ENCODE measurements at regions not wholly inside any gene's neighbourhood (a gene's known extent, or its start where the extent isn't known, plus 50 kb on each side); places are given as distances from the start of the nearest gene placed in this dataset.

DNA sequence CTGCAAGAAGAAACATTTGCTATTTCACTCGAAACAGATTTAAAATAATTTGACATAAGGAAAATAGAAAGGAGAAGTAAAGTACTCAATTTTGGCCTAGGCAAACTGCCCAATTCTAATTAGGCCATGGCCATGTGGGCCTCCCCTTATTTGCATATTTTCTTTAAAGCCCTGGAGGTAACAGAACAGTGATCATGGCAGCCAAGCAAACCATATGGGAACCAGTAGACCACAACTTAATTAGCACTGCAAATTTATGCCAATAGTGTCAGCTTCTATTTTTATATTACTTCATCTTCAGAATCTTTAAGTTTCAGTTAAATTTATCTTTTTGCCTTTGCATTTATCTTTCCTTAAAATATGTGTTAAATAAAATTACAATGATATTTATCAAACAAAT, 63.3 kb upstream of the THSD7A start:
- no peak for DNase-seq

DNA sequence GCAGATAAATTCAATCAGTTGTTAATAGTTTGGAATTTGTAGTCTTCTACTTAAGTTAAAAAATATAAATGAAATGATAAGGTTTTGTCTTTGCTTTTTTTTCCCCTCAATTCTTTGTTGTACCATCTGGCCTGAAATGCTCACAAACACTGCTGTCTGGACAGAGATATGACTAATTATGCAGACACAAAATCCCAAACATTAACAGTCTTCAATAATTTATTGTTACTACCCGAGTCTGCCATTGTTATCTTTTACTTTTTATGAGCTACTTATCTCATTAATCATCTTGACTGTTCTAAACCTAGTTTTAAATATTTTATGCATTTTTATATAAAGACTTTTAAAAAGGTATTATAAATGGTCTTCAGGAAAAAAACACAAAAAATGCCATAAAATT, 64.7 kb upstream of the THSD7A start:
- DNase-seq, result no peak

DNA sequence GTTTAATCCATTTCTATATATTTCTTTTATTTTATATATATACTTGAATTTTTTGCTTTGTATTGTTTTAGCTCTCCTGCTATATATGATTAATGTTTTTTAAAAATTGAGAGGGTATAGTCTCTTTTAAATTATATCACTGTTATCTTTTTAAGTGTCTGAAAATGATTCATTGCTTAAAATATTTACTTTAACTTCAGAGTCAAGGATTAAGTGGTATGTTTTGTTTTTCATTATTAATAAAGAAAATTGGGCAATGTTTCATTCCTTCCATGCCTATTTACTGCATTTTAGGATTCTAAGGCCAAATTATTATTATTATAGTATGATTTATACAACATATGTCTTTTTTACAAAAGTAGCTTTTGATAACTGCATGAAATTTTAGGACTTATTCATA, 67.2 kb upstream of the THSD7A start:
- DNase-seq, result no peak

DNA sequence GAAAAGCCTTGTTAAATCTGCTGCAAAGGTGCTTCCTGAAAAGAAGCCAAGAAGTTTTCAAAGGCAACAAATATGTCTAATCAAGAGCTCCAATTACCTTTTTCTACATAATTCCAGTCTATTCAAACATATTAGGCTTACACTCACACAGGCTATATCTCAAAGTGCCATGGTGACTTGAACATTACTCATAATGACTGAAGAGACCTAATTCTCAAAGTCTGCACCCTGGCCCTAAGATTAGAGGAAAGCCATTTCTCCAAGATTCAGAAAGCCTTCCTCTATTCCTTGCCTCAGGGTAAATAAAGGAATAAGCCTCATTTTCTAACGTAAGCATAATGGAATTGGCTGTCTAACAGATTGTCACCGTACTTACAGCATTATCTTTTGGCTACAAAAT, 78.3 kb upstream of the THSD7A start:
- no peak for DNase-seq

DNA sequence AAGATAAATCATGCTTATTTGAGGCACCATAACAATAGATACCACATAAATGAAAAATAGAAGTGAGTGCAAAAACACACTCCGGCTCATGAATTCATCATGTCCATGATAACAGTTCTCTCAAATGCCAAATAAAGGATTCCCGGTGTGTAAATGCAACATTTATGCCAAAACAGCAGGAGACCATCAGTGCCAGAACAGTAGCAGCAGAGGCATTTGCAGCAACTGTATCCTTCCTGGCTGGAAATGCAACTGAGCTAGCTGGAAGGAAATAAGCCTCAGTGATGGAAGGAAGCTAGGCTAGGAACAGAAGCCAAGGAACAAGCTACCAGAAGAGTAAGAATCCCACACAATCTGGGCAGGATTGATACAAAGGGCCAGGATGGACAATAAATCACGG, 79.9 kb upstream of the THSD7A start:
- DNase-seq, result no peak

DNA sequence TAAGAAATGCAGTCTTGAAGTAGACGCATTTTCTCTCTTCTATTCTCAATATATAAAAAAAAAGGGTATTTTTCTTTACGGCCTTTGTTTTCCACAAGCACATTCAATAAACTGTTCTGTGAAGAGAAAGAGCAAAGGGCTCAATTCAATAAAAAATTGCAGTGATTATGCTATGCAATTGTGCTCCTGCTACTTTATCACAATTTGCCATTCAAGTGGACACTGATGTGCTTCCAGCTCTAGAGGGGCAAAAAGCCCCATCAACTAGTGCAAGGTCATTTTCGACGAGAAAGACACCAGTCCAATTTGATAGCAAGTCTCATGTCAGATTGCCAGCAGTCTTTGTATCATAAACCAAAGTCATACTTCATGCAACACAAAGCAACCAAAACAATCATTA, 82.6 kb upstream of the THSD7A start:
- no peak for DNase-seq

DNA sequence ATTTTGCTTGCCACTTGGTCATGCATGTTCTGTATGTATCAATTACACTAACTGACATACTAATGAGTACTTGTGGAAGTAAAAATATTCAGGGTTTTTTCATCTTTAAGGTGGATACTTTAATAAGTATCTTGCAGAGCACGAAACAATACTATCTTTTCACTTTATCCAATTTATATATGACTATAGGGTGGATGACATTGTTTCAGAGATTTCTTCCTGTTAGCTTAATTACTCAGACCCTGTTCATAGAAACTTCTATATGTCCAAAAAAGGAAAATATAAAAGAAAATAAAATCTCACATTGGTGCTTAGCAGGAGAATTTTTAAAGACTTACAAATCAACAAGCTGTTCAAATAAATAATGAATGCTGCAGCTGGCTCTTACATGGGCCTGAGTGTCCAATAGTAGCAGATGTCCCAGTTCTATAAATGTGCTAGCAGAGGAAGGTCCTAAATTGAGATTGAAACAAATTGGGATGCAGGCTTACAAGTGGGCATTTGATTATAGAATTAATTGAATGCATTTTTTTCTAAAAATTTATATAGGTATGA, 91.5 kb upstream of the THSD7A start:
- no peak for DNase-seq

DNA sequence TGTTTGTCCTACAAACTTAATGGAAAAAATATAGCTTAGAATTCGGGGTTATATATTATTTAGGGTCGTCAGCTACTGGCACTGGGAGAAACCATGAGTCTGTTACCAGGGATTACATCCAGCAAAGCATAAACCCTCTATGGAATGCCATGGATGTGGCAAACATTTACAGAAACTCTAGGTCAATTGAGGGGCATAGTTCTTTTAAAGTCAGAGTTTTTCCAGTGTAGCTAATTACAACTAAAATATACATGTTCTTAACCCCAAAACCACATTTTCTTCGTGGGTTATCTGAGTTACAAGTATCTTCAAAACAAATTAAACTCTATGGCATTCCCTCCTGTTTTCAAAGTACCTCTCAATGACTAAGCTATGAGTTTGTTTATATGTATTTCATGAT, 99.3 kb upstream of the THSD7A start:
- DNase-seq, result no peak

DNA sequence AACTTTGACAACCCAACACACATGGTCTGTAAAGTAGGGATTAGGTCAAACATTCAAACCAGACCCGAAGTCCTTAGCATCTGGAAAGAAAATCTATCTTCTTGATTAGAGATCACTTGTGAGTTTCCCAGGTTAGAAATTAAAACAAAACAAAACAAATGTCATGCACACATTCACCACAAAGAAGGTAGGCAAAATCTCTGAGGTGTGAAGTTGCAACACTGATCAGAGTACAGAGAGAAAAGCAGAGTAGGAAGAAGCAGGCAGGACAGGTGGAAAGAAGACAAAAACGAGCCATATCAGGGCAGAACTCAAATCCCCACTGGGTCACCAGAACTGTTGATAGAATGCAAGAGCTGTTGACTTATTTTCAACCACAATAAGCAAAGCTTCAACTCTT, 102.8 kb upstream of the THSD7A start:
- DNase-seq, result no peak

DNA sequence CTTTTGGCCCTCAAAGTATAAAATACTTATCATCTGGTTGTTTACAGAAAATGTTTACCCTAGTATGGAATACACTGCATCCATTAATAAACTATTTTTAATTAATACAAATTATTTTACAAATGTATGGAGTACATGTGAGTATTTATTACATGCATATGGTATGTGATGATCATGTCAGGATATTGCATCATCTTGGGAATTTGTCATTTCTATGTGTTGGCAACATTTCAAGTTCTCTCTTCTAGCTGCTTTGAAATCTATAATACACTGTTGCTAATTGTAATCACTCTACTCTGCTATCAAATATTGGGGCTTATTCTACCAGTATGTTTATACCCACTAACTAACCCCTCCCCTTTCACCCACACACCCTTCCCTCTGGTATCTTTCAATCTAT, 103.9 kb upstream of the THSD7A start:
- no peak for DNase-seq

DNA sequence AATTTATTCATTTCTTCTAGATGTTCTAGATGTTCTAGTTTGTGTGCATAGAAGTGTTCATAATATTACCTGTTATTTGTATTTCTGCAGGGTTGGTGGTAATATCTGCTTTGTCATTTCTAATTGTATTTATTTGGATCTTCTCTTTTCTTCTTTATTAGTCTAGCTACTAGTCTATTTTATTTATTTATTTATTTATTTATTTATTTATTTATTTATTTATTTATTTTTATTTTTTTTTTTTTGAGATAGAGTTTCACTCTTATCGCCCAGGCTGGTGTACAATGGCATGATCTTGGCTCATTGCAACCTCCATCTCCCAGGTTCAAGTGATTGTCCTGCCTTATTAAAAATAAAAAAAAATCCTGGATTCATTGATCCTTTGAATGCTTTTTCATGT, 114.8 kb upstream of the THSD7A start:
- no peak for DNase-seq

DNA sequence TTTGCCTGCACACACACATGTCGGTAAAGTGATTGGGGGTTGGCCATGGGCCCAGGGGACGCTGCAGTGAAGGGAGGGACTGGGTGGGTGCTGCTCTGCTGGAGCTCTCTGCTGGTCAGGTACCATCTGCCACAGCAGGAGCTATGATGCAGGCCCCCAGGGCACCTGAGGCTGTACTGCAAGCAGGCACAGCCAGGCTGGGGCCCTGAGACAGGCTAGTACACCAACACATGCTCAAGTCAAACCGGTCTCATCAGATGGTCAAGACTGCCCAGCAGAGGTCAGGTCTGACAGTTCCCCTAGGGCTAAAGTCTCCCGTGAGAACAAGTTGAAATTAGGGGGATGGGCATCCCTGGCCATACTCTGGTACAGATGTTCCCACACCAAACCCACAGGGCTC, 118.3 kb upstream of the THSD7A start:
- DNase-seq, result peak; percentile 23

DNA sequence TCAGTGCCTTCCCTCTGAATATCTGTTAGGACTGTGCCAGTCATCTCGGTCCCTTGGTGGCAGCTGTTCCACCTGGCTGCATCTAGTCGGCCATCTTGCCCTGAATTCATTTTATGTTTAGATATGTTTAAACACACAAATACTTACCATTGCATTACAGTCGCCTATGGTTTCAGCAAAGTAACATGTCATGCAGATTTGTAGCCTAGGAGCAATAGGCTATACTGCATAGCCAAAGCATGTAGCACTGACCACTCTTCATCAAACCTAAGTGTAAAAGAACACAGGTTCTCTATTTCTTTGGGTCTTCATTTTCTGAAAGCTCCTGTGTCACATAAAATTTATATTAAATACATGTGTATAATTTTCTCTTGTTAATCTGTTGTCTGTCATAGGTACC, 118.9 kb upstream of the THSD7A start:
- no peak for DNase-seq

DNA sequence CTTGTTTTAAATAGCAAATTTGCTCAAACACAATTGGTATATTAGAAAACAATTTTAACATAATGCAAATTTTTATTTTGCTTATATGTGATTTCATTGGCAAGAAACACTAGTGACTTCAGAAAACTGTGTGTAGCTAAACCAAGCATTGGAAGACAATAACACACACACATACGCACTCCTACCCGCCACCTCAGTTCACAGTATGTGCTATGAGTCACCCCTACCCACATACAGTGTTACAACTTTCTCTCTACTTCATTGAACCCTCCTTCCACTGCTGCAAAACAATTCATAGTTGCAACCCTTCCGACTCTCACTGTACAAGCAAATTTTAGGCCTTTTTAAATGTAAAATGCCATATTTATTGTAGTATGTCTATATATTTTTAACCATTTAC, 119.9 kb upstream of the THSD7A start:
- DNase-seq, result no peak

DNA sequence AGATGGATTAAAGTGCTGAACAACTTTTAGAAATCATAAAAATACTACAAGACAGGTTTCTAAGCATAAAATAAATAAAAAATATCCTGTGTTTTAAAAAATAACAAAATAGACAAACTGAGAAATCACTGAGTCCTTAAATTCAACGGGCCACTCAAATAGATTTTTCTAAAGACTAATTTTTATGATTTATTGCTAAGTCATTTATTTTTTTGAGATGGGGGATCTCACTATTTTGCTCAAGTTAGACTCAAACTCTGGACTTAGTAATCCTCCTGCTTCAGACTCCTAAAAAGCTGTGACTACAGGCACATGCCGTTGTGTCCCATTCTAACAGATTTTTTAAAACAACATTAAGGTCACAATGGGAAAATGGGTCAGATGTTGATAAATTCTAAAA, 121.0 kb upstream of the THSD7A start:
- no peak for DNase-seq

DNA sequence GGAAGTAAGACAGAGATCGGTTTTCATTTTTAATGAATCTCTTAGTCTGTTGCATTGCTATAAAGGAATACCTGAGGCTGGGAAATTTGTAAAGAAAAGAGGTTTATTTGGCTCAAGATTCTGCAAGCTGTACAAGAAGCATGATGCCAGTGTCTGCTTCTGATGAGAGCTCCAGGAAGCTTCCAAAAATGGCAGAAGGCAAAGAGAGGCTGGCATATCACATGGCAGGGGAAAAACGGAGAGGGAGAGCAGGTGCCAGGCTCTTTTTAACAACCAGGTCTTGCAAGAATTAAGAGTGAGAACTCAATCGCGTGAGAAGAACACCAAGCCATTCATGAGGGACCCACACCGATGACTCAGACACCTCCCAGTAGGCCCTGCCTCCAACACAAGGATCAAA, 125.0 kb upstream of the THSD7A start:
- DNase-seq, result no peak

DNA sequence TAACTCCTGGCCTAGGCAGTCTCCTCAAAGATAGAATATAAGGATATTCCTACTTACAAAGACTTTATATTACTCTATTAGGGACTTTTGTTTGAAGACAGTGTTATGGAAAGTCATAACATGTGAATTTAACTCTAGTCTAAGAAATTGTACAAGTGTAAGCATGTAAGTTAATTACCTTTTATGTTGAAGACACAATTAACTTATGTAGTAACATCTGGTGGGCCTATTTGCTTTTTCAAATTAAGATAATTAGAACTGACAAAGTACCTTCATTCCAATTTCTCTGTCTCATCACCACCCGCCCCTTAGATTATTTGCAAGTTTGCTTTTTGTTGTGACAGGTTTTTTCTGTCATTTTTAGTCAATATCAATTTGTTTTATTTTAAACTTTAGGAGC, 126.0 kb upstream of the THSD7A start:
- DNase-seq, result no peak

DNA sequence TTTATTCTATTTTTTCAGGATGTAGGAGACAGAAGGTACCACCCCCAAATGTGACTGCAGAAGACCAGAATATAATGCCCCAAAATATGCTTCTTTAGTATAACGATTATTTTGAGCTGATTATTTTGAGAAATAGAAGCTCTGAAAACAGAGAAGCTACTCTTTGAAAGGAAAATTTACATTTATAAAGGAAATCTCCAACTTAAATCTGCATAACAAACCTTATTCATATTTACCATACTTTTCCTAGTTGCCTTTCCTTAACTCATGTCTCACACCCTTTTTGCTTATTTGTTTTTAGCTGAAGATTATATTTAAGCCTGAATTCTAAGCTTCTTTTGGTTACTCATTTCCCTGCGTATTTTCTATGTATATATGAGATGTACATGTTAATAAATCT, 127.1 kb upstream of the THSD7A start:
- no peak for DNase-seq

DNA sequence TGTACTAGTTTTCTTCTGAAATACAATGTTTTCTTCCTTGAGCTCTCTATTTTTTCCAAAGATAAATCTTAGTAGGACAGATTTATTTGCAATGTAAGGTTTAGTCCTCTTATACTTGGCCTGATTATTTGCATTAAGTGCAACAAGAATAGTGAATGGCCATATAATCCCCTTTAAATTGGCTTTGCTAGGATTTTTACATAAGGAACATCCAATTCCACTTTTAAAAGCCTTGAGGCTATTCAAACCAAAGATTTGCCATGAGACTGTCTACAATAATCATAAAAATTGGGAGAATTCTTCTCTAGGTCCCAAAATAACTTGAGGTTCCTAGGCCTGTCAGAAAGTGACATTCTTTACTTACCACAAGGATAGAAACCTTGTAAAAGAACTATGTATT, 128.6 kb upstream of the THSD7A start:
- no peak for DNase-seq

DNA sequence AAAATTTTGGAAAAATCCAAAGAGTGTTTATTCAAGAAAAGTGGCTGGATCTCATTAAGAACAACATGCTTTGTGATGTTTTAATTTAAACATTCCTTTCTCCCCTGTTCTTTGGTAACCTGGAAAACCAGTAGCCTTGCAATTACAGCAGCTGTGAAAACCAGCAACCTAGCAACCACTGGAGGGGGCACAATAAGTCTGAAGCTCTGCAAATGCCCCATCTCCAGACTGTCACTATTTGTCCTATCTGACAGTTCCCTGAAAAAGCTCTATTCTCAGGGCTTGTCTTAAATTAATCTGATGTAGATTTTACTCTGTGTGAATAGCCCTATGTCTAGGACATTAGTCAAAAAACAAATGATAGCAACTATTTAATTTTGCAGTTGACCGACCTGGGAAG, 137.6 kb upstream of the THSD7A start:
- no peak for DNase-seq

DNA sequence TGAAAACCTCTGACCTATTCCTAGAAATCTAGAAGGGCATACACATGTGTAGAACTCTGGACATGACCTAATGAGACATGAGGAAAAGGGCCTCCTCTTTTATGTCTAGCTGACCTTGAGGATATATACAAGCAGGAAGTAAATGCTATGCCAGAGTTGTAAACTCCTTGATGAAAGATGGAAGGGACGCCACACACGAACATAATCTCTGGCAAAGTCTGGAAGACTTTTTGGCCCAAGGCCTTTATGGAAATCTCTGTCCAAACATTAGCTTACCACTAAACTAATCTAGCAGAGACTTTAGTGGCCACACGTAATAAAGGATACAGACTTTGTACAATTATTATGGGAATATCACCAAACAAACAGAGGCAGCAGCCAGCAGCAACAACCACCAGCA, 138.1 kb upstream of the THSD7A start:
- DNase-seq, result no peak

DNA sequence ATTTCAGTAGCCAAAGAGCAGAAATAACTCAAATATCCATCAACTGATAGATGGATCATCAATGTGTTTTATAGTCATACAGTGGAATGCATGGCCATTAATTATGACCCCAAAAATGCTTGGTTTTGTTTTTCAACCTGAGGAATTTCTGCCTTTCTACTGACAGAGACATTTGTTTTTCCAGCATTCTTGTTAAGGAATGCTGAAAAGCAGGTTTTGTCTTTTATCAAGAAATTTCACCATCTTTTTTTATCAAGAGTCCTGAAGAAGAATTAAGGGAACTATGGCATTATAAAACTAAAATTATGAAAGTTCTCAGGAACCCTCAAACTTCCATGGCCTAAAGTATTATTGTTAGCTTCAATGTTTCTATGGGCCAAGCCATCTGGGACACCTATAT, 153.4 kb upstream of the THSD7A start:
- DNase-seq, result no peak

DNA sequence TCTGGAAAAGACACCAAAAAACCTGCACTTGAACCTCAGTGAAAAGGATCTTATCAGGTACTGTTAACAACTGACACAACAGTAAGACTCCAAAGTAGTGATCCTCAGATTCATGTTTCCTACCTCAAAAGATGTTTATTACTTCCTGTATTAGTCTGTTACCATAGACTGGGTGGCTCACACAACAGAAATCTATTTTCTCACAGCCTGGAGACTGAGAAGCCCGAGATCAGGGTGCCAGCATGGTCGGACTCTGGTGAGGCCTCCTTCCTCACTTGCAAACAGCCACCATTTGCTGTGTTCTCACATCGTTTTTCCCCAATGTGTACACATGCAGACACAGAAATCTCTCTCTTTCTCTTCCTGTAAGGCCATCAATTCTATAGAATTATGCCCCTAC, 154.0 kb upstream of the THSD7A start:
- no peak for DNase-seq

DNA sequence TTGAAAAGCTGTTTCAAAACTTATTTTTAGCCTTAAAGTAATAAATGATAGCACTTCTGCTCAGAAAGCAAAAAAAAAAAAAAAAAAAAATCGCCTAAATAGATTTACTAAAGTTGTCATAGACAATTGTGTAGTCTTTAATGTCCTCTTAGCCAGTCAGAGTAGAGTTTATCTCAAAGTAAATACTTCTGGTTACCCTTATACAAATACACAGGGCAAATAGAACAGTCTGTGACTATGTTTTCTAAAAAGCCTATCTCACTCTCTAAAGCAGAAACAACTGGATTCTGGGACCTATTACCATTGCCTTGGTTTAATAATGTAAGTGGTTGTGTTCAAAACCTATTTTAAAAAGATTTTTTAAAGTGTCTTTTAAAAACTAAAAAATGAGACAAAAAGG, 156.2 kb upstream of the THSD7A start:
- DNase-seq, result no peak

DNA sequence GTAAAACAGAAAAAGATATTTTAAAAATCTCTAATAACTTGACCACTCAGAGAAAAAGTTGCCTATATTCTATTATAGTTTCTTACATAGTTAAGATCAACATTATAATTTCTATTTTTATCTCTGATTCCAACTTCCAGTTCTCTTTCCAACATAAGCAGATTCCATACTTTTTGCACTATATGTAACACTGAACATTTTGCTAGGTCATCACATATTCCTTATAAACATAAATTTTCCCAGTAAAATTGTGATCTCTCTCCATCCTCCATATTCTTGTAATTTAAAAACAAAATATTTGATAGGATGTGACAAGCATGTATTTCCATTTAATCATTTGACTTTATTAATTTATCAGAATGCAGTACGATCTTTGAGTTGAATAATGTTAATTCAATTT, 170.4 kb upstream of the THSD7A start:
- no peak for DNase-seq

DNA sequence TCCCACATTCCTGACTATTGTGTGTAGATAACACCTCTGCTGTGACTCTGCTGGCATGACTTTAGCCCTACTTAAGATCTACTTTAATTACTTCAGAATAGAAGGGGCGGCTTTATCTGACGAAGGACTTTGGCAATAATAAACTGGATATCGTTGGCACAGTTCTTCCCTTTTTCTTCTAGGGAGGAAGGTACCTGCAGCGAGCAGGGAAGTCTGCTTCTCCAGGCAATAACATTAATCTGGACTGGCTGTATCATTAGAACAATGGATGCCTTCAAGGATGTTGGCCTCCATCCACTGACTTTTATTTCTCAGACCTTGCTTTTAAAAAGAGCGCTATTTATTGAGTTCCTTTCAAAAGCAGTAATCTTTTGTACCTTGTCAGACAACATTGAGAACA, 172.6 kb upstream of the THSD7A start:
- no peak for DNase-seq

All from left hindlimb (tissue), 1 donor.